ENCODE measurements at regions not wholly inside any gene's neighbourhood (a gene's known extent, or its start where the extent isn't known, plus 50 kb on each side); places are given as distances from the start of the nearest gene placed in this dataset.

GRCh38 chr3:87654184-87654583 is 377.8 kb upstream of the POU1F1 start:
- TF ChIP-seq POLR2AphosphoS5 (IDR thresholded peaks at IDR 0.05) (no peak), CTCF (IDR thresholded peaks at IDR 0.05) (no peak), POLR2A (IDR thresholded peaks at IDR 0.05) (no peak)

All from gastroesophageal sphincter (tissue), 3 donors.